NCI-H2196 (cell line): ENCODE measurements at regions not wholly inside any gene's neighbourhood (a gene's known extent, or its start where the extent isn't known, plus 50 kb on each side); places are given as distances from the start of the nearest gene placed in this dataset.
"Not testable (repeated sequence)": the region's sequence is repeated elsewhere in the genome, so short reads cannot be mapped to it uniquely, and the experiment has no call there.

Experiments used
- DNase-seq: peaks from one replicate; lab custom pipeline; 2025; ENCODE audit not compliant: unreplicated experiment; lab: John Stamatoyannopoulos, UW

DNA sequence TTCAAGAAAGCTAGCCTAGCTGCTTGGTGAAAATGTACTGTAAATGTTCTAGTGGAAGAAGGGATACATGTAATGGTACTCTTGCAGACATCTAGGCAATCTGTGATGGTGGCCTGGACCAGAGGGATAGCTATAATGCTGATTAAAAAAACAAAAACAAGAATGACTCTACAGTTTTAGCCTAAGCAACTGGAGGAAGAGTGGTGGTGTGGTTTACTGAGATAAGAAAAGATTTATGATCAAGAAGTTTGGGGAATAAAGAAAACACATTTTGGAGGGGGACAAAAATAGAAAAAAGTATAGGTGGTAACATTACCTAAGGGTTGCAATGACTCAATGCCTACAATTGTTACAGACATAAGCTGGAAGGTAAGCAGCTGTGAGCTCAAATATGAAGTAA lies 1080.7 kb upstream of the CELF4 start:
- DNase-seq = no peak

DNA sequence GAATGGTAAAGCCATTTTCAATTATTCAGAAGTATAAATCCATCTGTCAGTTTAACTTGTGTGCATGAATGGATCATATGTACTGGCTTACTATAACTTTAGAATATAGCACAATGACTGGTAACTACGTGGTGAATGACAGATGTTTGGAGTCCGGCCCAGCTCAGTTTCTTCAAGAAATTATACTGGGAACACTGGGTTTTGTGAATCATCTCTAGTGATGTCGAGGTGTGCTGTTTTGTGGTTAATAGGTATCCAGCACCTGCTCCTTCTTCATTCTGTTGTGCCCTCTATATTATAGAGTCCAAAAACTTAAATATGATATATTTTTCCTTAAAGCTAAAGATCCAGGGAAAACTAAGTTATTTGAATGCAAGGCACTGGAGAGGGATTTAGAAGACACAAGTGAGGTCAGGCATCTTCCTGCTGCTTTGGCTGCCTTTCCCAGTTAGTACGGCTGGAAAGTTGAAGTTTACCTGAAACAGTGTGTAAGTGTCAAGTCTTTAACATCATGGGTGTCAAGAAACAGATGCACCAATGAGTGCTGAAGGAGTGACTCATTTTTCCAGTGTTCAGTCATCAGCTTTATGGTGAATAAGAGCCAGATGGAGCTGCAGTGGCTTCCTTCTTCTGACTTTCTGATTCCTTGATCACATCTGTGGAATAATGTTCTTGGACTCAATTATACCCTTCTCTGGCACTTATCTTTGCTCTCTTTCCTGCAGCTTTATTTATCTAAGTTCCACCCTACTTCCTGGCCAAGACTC lies 1079.5 kb upstream of the CELF4 start:
- no peak for DNase-seq

DNA sequence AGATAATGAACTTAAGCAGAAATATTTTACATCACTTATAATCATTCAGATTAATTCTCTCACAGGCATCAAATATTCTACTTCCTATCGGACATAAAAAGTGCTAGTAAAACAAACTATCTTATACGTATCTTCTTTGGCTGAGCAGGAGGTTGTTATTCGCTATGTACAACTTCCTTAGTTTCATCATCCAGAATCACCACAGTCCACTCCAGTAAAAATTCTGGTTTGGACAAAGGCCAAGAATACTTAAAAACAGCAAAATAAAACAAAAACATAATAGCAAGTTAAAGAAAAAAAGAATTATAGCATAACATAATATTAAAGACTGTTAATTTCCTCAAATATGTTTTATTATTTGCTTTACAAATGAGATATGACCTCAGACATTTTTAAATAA lies 1077.1 kb upstream of the CELF4 start:
- no peak for DNase-seq

- not testable (repeated sequence) for DNase-seq
Observed at GRCh38 chr18:38639700-38640099, 1074.1 kb upstream of the CELF4 start.

- DNase-seq = no peak
Observed at GRCh38 chr18:38635709-38636430, 1070.3 kb upstream of the CELF4 start.

- no peak for DNase-seq
Observed at GRCh38 chr18:38634117-38634516, 1068.5 kb upstream of the CELF4 start.

- DNase-seq = no peak
Observed at GRCh38 chr18:38633333-38633732, 1067.7 kb upstream of the CELF4 start.

- DNase-seq = no peak
Observed at GRCh38 chr18:38619129-38619528, 1053.5 kb upstream of the CELF4 start.

GRCh38 chr18:38616306-38616705 lies 1050.7 kb upstream of the CELF4 start:
- DNase-seq = no peak

DNA sequence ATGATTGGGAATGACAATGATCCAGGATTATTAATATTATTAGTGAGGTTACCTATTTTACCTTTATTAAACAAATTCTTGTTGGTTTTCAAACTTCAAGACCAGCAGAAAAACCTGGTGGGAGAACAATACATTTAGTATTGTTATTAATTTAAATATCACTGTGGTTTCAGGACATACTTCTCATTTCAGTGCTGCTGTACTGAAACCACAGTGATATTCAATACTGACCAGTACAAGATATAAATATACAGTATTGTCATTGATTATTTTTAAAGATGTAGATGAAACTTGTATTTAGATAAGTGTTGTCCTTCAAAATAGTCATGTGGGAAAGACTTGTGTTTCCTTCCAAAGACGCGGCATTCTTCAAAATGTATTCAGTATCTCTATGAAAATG lies 1047.3 kb upstream of the CELF4 start:
- no peak for DNase-seq

- no peak for DNase-seq
Observed at GRCh38 chr18:38611036-38611964, 1045.7 kb upstream of the CELF4 start.

DNA sequence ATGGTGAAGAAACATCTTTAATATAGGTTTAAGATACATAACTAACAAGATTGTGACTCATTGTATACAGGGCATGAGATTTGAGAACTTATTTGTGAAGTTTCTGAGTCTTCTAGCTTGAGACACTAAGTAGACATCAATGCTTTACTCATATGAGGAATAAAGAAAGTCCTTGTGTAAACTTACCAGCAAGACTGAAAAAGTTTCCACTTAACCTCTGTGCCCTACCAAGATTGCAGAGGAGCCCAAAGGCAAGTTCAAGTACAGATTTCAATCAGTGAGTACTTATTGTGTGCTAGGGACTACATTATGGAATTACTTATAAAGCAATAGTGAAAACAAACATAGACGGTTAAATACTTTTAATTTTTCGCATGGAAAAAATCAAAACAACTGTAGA lies 1041.2 kb upstream of the CELF4 start:
- DNase-seq = no peak

DNA sequence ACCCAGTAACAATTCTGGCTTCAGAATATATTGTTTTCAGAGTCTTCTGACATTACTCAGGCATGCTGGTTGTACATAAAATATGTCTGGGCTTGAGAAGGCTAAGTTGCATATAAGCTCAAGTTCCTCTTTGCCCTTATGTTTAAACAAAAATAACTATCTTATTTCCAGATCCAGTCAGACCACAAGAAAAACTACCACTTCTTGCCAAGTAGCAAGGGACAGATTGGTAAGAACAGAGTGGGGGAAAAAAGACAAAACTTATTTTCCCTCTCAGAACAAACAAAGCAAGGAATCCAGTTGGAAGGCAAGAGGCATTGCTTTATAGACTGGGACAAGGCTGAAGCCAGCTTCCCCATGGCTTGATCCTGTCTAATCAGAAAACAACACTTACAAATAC lies 1036.7 kb upstream of the CELF4 start:
- no peak for DNase-seq

DNA sequence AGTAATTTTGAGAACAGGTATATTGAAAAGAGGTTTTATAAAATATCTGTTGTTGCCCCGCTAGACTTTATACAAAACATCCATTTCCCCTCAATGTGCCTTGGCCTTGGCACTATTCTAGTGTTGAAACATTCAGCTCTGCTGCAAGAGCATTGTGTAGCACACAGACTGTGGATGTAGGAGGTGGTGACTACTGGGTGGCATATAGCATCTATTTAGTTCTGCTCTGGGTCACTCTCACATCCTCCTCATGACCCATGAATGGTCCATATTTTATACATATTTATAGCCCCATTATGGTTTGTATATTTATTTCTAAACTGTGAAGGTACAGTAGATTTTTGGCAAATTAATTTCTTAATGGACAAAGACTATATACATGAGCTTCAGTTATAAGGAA lies 1022.0 kb upstream of the CELF4 start:
- DNase-seq = no peak

GRCh38 chr18:38586327-38586726 lies 1020.7 kb upstream of the CELF4 start:
- DNase-seq = no peak

- DNase-seq = no peak
Observed at GRCh38 chr18:38579764-38580163, 1014.2 kb upstream of the CELF4 start.

- no peak for DNase-seq
Observed at GRCh38 chr18:38576916-38577315, 1011.3 kb upstream of the CELF4 start.

DNA sequence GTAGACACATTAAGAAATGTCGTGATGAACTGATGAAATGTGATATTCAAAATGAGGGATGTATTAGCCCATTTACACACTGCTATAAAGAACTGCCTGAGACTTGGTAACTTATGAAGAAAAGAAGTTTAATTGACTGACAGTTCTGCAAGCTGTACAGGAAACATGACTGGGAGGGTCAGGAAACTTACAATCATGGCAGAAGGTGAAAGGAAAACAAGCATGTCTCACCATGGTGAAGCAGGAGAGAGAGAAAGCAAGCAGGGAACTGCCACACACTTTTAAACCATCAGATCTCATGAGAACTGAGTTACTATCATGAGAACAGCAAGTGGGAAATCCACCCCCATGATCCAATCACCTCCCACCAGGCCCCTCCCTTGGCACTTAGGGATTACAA lies 1010.8 kb upstream of the CELF4 start:
- no peak for DNase-seq

- DNase-seq = no peak
Observed at GRCh38 chr18:38575648-38576047, 1010.0 kb upstream of the CELF4 start.

GRCh38 chr18:38575023-38575422 lies 1009.4 kb upstream of the CELF4 start:
- DNase-seq = no peak

DNA sequence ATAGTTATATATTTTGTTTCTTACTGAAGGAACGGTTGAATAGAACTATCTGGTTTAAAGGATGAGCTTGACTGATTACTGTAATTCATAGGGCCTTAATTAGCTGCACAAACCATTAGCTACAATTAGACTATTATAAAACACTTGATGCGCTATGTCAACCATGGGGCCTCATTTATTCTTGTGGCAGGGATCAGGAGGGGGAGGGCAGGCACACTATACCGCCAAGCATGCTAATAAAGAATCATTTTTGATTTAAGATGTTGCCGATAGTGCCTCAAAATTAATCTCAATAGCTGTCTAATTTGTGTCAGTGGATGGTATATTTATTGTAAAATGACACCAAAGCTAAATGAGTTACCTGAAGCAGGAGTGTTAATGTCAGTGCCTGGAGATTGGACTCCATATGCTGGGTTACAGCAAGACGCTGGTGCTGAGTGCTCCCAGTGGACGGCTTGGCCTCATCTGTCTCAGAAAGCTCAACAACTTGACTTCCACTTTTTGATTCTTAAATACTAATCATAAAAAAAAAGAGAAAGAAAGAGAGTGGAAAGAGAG lies 1007.0 kb upstream of the CELF4 start:
- DNase-seq = no peak
